ENCODE measurements at regions not wholly inside any gene's neighbourhood (a gene's known extent, or its start where the extent isn't known, plus 50 kb on each side); places are given as distances from the start of the nearest gene placed in this dataset.

DNA sequence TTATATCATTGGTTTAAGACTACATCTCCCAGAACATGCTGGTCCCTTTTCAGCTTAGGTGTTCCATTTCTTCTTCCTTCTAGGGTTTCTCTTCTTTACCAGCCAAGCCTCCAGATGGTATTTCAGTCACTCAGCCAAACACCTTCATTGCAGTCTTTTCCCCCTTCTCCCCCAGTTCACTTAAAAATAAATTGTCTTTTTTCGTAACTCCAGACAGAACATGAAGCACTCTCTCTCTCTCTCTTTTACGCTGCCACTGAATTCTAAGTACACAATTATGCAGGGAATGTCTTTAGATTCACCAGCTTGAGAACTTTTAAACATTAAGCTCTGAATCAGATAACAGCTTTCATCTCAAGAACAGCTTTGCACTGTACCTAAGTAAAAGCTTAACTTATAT lies 419.7 kb upstream of the BRINP1 start:
- H3K27me3 ChIP-seq (ENCODE audit: insufficient read depth, low read length), result 0 out of 2 replicates have a peak, but pooled peaks cover 6% of the 10 kb centered on the region
- no TSS peak for BruUV-seq (replicated peaks)
- RAD21 ChIA-PET (ENCODE audit: low non-redundant PET in 1 of 2, low total read pairs in 2 of 2, uncharacterized antibody in 2 of 2, unreplicated experiment in 2 of 2), result no interaction called here

DNA sequence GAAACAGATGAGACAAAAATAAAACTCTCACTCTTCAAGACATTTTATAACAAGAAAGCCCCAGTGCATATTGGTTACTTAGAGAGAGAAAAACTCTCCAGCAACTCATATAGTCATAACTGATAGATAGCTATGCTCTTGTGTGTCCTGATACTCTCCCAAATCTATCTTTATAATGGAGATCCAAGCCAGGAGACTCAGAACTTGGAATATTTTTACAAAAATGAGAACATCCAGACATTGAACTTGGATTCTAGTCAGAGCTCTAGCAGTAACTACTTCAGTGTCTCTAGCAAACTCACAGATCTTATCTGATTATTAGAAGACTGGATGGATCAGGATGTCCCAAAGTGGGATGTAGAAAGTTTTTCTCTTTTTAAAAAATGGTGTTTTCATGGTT lies 412.7 kb upstream of the BRINP1 start:
- Histone ChIP-seq H3K27me3 (ENCODE audit: insufficient read depth, low read length) (no peaks in the 10 kb centered on the region), H3K9ac (ENCODE audit: low read length) (no peak overlapping the region), H4K20me1 (ENCODE audit: insufficient read depth) (no peaks in the 10 kb centered on the region), H3K79me2 (ENCODE audit: insufficient read depth, low read length) (no peaks in the 10 kb centered on the region), H3K9me3 (ENCODE audit: control insufficient read depth in 1 of 2, insufficient read depth in 1 of 2, low read depth in 1 of 2, low read length in 2 of 2) (no peaks in the 10 kb centered on the region), H3K36me3 (ENCODE audit: control insufficient read depth in 1 of 2, insufficient read depth in 2 of 2, low read length in 2 of 2) (no peaks in the 10 kb centered on the region), H3K4me3 (replicated peaks in 1 of 2; ENCODE audit: low read depth in 1 of 2, low read length in 2 of 2) (no peak overlapping the region), H3K4me2 (ENCODE audit: low read length) (no peak overlapping the region), H3K27ac (ENCODE audit: low read depth, low read length) (no peak overlapping the region), H2AFZ (ENCODE audit: low read depth, low read length, poor library complexity, severe bottlenecking) (no peak overlapping the region), H3K9me2 (ENCODE audit: insufficient read depth) (no peaks in the 10 kb centered on the region), H3K4me1 (ENCODE audit: control insufficient read depth in 1 of 2, insufficient read depth in 2 of 2, low read length in 2 of 2) (no peaks in the 10 kb centered on the region)
- ATAC-seq (no peak), DNase-seq (ENCODE audit: low read depth, low spot score) (no peak)
- CTCF ChIA-PET, result no interaction called here
- TF ChIP-seq RAD21 (IDR thresholded peaks at IDR 0.05; ENCODE audit: low read depth) (no peak), EZH2 (IDR thresholded peaks at IDR 0.05) (no peak), JUND (IDR thresholded peaks at IDR 0.05) (no peak), ZFX (IDR thresholded peaks at IDR 0.05) (no peak), EGR1 (IDR thresholded peaks at IDR 0.05; ENCODE audit: low read depth) (no peak), YY1 (IDR thresholded peaks at IDR 0.05; ENCODE audit: extremely low read depth, insufficient replicate concordance, low read depth, low read length) (no peak), POLR2AphosphoS5 (IDR thresholded peaks at IDR 0.05; ENCODE audit: low read depth, low read length) (no peak)
- intact Hi-C loops (cut with micrococcal nuclease), result no loop called here
- no TSS peak for BruUV-seq (replicated peaks)
- RAD21 ChIA-PET (ENCODE audit: low non-redundant PET in 1 of 2, low total read pairs in 2 of 2, uncharacterized antibody in 2 of 2, unreplicated experiment in 2 of 2), result no interaction called here
- POLR2A ChIA-PET, result no interaction called here

More for the DNA sequence above, 419.7 kb upstream of the BRINP1 start:
- intact Hi-C loops (cut with micrococcal nuclease), result no loop called here
- CTCF ChIA-PET, result no interaction called here
- no peak overlapping the region for H3K27ac ChIP-seq (ENCODE audit: low read depth, low read length)
- ATAC-seq (no peak), DNase-seq (ENCODE audit: low read depth, low spot score) (no peak)
- no peaks in the 10 kb centered on the region for H3K36me3 ChIP-seq (ENCODE audit: control insufficient read depth in 1 of 2, insufficient read depth in 2 of 2, low read length in 2 of 2)
- no peak overlapping the region for H3K4me2 ChIP-seq (ENCODE audit: low read length)
- H2AFZ ChIP-seq (ENCODE audit: low read depth, low read length, poor library complexity, severe bottlenecking), result no peak overlapping the region
- H3K79me2 ChIP-seq (ENCODE audit: insufficient read depth, low read length), result no peaks in the 10 kb centered on the region
- H3K4me1 ChIP-seq (ENCODE audit: control insufficient read depth in 1 of 2, insufficient read depth in 2 of 2, low read length in 2 of 2), result no peaks in the 10 kb centered on the region
- H4K20me1 ChIP-seq (ENCODE audit: insufficient read depth), result no peaks in the 10 kb centered on the region
- POLR2A ChIA-PET, result no interaction called here
- H3K9me3 ChIP-seq (ENCODE audit: control insufficient read depth in 1 of 2, insufficient read depth in 1 of 2, low read depth in 1 of 2, low read length in 2 of 2), result no peaks in the 10 kb centered on the region
- H3K4me3 ChIP-seq (replicated peaks in 1 of 2; ENCODE audit: low read depth in 1 of 2, low read length in 2 of 2), result no peak overlapping the region
- no peaks in the 10 kb centered on the region for H3K9me2 ChIP-seq (ENCODE audit: insufficient read depth)
- TF ChIP-seq FOSL1 (IDR thresholded peaks at IDR 0.05; ENCODE audit: low read depth) (no peak), SP1 (IDR thresholded peaks at IDR 0.05; ENCODE audit: low read depth) (no peak)
- TF ChIP-seq, protein P1, sequence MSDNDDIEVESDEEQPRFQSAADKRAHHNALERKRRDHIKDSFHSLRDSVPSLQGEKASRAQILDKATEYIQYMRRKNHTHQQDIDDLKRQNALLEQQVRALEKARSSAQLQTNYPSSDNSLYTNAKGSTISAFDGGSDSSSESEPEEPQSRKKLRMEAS (IDR thresholded peaks at IDR 0.05), result no peak
- TF ChIP-seq, protein P2, sequence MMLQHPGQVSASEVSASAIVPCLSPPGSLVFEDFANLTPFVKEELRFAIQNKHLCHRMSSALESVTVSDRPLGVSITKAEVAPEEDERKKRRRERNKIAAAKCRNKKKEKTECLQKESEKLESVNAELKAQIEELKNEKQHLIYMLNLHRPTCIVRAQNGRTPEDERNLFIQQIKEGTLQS (IDR thresholded peaks at IDR 0.05), result no peak
- H3K9ac ChIP-seq (ENCODE audit: low read length), result no peak overlapping the region

All from HCT116 (cell line).